Endothelial cell of umbilical vein (primary cell): ENCODE measurements at regions not wholly inside any gene's neighbourhood (a gene's known extent, or its start where the extent isn't known, plus 50 kb on each side); places are given as distances from the start of the nearest gene placed in this dataset.

Source experiments
- BruUV-seq: library from RNA; stranded (reverse); fragments of 400-500 nt; replicated peaks from 2 replicates; lab custom pipeline; 2021; lab: Mats Ljungman, UMichigan
- CTCF ChIA-PET: fragments of 300-600, 350-600 bp; sonication (Branson Sonifier 250); formaldehyde crosslinking; loops from one replicate; lab custom pipeline; 2021; ENCODE audit warnings: antibody characterized with exemption, inconsistent platforms; lab: Charles Lee
- POLR2A ChIA-PET: fragments of 300-600, 350-600 bp; sonication (Branson Sonifier 250); formaldehyde crosslinking; loops from one replicate; lab custom pipeline; 2021; ENCODE audit warnings: antibody characterized with exemption, inconsistent platforms; lab: Charles Lee
- DNase-seq: peaks from one replicate; pipeline ENCODE4 v3.0.0-alpha.2; 2011; ENCODE audit warnings: low read depth, low spot score
- FAIRE-seq: peaks from 2 replicates; lab custom pipeline; 2011; peaks lifted over from hg19 to GRCh38; lab: Jason Lieb, UNC
- H2AFZ ChIP-seq: 2 replicates; pipeline ENCODE4 v1.6.0; 2012; ENCODE audit warnings: low read depth, low read length, control low read depth, inconsistent platforms
- H3K27ac ChIP-seq: 2 replicates; pipeline ENCODE4 v1.5.1; 2011; ENCODE audit warnings: low read depth, mild to moderate bottlenecking, control low read depth, low read length, moderate library complexity; ENCODE audit not compliant: insufficient read depth
- H3K27me3 ChIP-seq, 2 experiments: 2 replicates each; pipeline versions ENCODE4 v1.6.0 to v1.6.1; 2011; ENCODE audit warnings: low read length in 2 of 2, mixed read lengths in 1 of 2; ENCODE audit not compliant: control insufficient read depth in 2 of 2, insufficient read depth in 2 of 2
- H3K36me3 ChIP-seq, 2 experiments: 2 replicates in 1 of 2; 3 replicates in 1 of 2; pipeline ENCODE4 v1.5.1; 2011; ENCODE audit warnings: low read length in 2 of 2, mild to moderate bottlenecking in 1 of 2, moderate library complexity in 1 of 2; ENCODE audit not compliant: control insufficient read depth in 2 of 2, insufficient read depth in 2 of 2; ENCODE audit errors: extremely low read depth in 1 of 2
- H3K4me1 ChIP-seq: 3 replicates; pipeline ENCODE4 v1.5.1; 2011; ENCODE audit warnings: mild to moderate bottlenecking, low read length; ENCODE audit not compliant: control insufficient read depth, insufficient read depth; ENCODE audit errors: extremely low read depth
- H3K4me2 ChIP-seq: 2 replicates; pipeline ENCODE4 v1.6.1; 2011; ENCODE audit warnings: low read length, control low read depth, mixed read lengths; ENCODE audit not compliant: insufficient read depth
- H3K4me3 ChIP-seq, 3 experiments: fragments of 200-600 bp in 1 of 3; sonication (generic), shearing (Covaris generic) in 1 of 3; replicated peaks in 1 of 3; 2 replicates each; pipeline ENCODE4 v1.5.1; 2011 to 2016; ENCODE audit warnings: control low read depth in 3 of 3, low read length in 3 of 3, mild to moderate bottlenecking in 2 of 3, inconsistent platforms in 1 of 3, low read depth in 1 of 3, moderate library complexity in 1 of 3; ENCODE audit not compliant: insufficient read depth in 1 of 3
- H3K79me2 ChIP-seq: 2 replicates; pipeline ENCODE4 v1.6.0; 2012; ENCODE audit warnings: low read length, inconsistent platforms; ENCODE audit not compliant: control insufficient read depth, insufficient read depth
- H3K9ac ChIP-seq: replicated peaks from 2 replicates; pipeline ENCODE3; 2011; ENCODE audit warnings: low read length, control low read depth; ENCODE audit not compliant: insufficient read depth; ENCODE audit errors: extremely low read depth
- H3K9me1 ChIP-seq: replicated peaks from 3 replicates; pipeline ENCODE4 v1.6.0; 2011; ENCODE audit warnings: mild to moderate bottlenecking, low read length; ENCODE audit not compliant: control insufficient read depth, insufficient read depth; ENCODE audit errors: extremely low read depth
- H3K9me3 ChIP-seq: replicated peaks from 2 replicates; pipeline ENCODE4 v1.5.1; 2012; ENCODE audit warnings: low read length, inconsistent platforms; ENCODE audit not compliant: control insufficient read depth, insufficient read depth
- H4K20me1 ChIP-seq: replicated peaks from 2 replicates; pipeline ENCODE3; 2011; ENCODE audit warnings: mild to moderate bottlenecking, low read length; ENCODE audit not compliant: control insufficient read depth, insufficient read depth; ENCODE audit errors: extremely low read depth
- EZH2 ChIP-seq: IDR thresholded peaks from 2 replicates; pipeline ENCODE4 v1.6.1; 2012; ENCODE audit warnings: borderline replicate concordance, low read depth, mild to moderate bottlenecking, moderate library complexity, low read length, inconsistent platforms; ENCODE audit not compliant: severe bottlenecking
- GATA2 ChIP-seq: IDR thresholded peaks from 2 replicates; pipeline ENCODE4 v1.7.0; 2011; ENCODE audit warnings: low read depth, mild to moderate bottlenecking, moderate library complexity, mixed read lengths, low read length; ENCODE audit not compliant: insufficient read length, insufficient read depth
- JUN ChIP-seq: IDR thresholded peaks from 2 replicates; pipeline ENCODE4 v1.6.1; 2011; ENCODE audit warnings: borderline replicate concordance, low read depth; ENCODE audit not compliant: insufficient read length, insufficient read depth
- MYC ChIP-seq: IDR thresholded peaks from one replicate; pipeline ENCODE4 v1.6.1; 2011; ENCODE audit warnings: mild to moderate bottlenecking, low read depth, low read length
- POLR2A ChIP-seq: IDR thresholded peaks from 2 replicates; pipeline ENCODE4 v1.6.1; 2012; ENCODE audit warnings: low read depth, mild to moderate bottlenecking, control low read depth, low read length
- POLR2AphosphoS5 ChIP-seq: IDR thresholded peaks from 2 replicates; pipeline ENCODE4 v1.6.1; 2012; ENCODE audit warnings: low read depth, mild to moderate bottlenecking, control low read depth, low read length, moderate library complexity; ENCODE audit not compliant: insufficient read depth
- dilution Hi-C: fragments of 300-500 bp; cut with MboI; formaldehyde crosslinking; loops from one replicate; pipeline ENCODE4 v1.15.0; 2019; ENCODE audit warnings: low sequenced_read_pairs; ENCODE audit not compliant: extremely low pct_ligation_motif_present
- intact Hi-C: fragments of 100-400 bp; cut with micrococcal nuclease; formaldehyde crosslinking; loops from one replicate; pipeline ENCODE4 v1.10.0; 2022
- TF ChIP-seq, protein P1 (sequence below): IDR thresholded peaks from 2 replicates; pipeline ENCODE4 v1.6.1; 2011; ENCODE audit not compliant: insufficient read depth, insufficient read length
- TF ChIP-seq, protein P2 (sequence below), 2 donors: IDR thresholded peaks; 1 replicate in 1 of 2; 2 replicates in 1 of 2; pipeline ENCODE4 v1.5.1; 2011; ENCODE audit warnings: low read length in 2 of 2, mild to moderate bottlenecking in 2 of 2, moderate library complexity in 2 of 2, control low read depth in 1 of 2, inconsistent platforms in 1 of 2, low read depth in 1 of 2; ENCODE audit not compliant: insufficient read depth in 1 of 2; ENCODE audit errors: extremely low read depth in 1 of 2

DNA sequence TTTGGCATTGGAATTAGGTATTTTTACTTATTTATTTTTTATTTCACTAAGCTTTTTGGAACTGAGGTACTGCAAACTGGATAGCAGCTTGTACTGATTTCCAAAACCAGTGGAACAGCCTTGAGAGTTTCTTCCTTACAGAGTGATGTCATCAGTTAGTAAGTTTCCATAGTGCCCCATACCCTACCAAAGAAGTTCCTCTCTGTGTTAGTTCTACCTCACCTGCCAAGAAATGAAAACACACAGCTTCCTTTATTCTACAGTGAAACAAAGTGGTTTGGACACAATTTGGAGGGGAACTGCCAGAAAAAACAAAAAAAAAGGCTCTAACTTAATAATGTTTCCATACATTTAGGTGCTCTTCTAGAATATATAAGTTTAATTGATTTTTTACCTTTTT lies 430.9 kb upstream of the ADGRL2 start:
- H3K4me3 ChIP-seq: no peak overlapping the region
- DNase-seq (no peak), FAIRE-seq (no peak)
- H3K4me1 ChIP-seq: no peaks in the 10 kb centered on the region
- intact Hi-C loops: no loop called here
- CTCF ChIA-PET: interaction anchor here (0.6 kb wide), 1 partner anchor 120 kb away, joined by 3 read pairs; no protein-coding TSS in a partner anchor
- no peaks in the 10 kb centered on the region for H3K27me3 ChIP-seq
- POLR2A ChIA-PET: no interaction called here
- no TSS peak for BruUV-seq
- H3K4me2 ChIP-seq: no peak overlapping the region
- dilution Hi-C loops: no loop called here
- no peaks in the 10 kb centered on the region for H3K9me1 ChIP-seq
- H3K9me3 ChIP-seq: no peaks in the 10 kb centered on the region
- no peaks in the 10 kb centered on the region for H3K36me3 ChIP-seq
- no peaks in the 10 kb centered on the region for H3K79me2 ChIP-seq
- H2AFZ ChIP-seq: no peak overlapping the region
- no peak overlapping the region for H3K9ac ChIP-seq
- TF ChIP-seq JUN (no peak), POLR2A (no peak), MYC (no peak), GATA2 (no peak), EZH2 (no peak), POLR2AphosphoS5 (no peak)
- TF ChIP-seq, protein P1, sequence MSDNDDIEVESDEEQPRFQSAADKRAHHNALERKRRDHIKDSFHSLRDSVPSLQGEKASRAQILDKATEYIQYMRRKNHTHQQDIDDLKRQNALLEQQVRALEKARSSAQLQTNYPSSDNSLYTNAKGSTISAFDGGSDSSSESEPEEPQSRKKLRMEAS: no peak
- TF ChIP-seq, protein P2, sequence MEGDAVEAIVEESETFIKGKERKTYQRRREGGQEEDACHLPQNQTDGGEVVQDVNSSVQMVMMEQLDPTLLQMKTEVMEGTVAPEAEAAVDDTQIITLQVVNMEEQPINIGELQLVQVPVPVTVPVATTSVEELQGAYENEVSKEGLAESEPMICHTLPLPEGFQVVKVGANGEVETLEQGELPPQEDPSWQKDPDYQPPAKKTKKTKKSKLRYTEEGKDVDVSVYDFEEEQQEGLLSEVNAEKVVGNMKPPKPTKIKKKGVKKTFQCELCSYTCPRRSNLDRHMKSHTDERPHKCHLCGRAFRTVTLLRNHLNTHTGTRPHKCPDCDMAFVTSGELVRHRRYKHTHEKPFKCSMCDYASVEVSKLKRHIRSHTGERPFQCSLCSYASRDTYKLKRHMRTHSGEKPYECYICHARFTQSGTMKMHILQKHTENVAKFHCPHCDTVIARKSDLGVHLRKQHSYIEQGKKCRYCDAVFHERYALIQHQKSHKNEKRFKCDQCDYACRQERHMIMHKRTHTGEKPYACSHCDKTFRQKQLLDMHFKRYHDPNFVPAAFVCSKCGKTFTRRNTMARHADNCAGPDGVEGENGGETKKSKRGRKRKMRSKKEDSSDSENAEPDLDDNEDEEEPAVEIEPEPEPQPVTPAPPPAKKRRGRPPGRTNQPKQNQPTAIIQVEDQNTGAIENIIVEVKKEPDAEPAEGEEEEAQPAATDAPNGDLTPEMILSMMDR (IDR thresholded peaks at IDR 0.05; ENCODE audit: extremely low read depth in 1 of 2, insufficient read depth in 1 of 2, low read depth in 1 of 2, low read length in 2 of 2): no peak
- H3K27ac ChIP-seq: no peak overlapping the region
- no peaks in the 10 kb centered on the region for H4K20me1 ChIP-seq
